NCI-H2227 (cell line): ENCODE measurements at regions not wholly inside any gene's neighbourhood (a gene's known extent, or its start where the extent isn't known, plus 50 kb on each side); places are given as distances from the start of the nearest gene placed in this dataset.

ENCODE experiments used
- DNase-seq: peaks from one replicate; lab custom pipeline; 2025; ENCODE audit not compliant: unreplicated experiment; lab: John Stamatoyannopoulos, UW

DNA sequence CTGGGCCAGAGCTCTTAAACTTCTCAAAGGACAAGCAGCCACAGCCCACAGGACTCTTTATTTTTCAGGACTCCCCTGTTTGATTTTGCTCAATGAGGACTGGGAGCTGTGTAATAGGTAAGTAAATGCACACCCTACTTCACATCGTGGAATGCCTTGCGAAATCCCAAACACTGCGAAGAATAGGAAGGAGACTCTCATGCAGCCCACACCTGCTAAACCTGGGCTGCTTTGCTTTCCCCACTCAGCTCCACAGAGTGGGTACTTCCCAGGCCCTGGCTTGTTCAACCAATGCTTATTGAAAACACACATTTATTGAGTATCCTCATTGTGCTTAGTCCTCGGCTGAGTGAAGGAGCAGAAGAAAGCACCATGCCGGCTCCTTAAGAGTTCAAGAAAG, 103.3 kb upstream of the FSTL4 start:
- DNase-seq, result no peak

DNA sequence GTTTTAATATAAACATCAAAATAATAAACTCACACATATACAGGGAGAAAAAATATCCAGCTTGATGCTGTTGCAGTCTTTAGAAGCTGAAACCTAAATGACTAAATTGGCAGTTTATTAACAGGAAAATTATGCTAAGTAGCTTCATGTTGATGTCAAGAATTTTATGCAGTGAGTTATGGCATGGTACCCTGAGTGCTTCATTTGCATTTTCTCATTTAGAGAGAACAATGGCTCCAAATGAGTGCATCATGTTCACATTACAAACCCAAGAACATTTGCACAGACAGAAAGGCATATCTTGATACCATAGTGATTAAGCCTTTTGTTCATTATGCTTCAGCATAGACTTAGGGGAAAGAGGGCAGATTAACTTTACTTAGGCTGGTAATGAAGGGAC, 102.9 kb upstream of the FSTL4 start:
- no peak for DNase-seq

DNA sequence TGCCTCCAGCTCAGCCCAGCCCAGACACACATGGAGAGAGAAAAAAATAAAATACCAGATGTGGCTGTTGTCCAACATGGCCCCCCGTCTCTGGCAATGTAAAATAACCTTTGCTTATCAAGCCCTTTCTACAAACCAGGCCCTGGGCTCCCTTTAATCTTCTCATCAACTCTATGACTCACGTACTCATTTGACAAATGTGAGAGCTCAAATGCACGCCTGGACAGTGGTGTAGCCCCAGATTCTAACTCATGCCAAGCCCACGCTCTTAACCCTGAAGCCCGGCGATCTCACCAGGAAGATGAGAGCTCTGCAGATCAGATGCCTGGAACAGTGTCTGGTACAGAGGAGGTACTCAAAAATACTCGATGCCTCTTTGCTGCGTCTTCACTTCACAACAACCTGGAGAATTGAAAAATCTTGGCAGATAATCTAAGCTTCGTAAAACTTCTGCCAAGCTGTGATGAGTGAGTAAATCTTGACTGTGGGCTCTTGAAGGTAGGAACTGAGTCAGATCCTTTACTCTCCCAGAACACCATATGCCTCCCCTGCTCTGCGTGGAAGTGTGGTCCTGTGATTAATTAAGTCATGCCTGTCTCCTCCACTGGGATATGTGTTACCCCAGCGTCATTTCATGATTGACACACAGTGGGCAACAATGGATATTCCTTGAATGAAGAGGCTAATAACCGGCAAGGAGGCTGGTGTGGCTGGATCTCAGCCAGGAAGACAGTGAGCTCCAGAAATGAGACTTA, 102.0 kb upstream of the FSTL4 start:
- no peak for DNase-seq

DNA sequence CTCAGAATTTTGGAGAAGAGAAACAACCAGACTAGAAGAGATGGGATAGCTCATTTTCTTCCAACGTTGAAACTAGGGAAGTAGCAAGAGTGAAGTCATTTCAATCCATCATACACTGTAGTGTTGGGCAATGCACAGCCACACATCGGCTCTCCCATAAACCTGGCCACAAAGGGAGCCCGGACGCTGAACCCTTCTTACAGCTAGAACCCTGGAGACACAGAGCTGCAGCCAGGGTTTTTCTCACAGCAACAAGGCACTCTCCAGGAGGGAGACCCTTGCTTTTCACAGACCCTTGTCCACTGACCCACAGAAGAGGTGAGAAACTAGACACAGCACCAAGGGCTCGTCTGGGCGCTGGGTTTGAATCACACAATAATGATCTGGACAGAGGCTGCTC, 101.4 kb upstream of the FSTL4 start:
- DNase-seq, result no peak

DNA sequence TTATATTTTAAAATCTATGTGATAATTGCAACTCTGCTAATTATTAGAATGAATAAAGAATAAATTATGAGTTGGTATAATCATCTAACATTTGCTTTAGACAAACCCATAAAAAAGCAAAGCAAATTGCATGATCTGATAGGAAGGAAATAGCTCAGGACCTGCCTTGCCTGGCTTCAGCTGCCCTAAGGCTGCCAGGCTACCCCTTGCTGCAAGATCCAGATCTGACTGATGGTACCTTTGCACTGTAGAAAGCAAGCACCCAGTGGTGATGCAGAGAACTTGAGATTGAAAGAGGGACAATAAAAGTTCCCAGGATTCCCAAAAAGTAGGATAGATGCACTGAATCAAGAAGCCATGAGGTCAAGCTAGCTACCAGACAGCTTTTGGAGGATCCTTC, 100.9 kb upstream of the FSTL4 start:
- DNase-seq, result no peak

DNA sequence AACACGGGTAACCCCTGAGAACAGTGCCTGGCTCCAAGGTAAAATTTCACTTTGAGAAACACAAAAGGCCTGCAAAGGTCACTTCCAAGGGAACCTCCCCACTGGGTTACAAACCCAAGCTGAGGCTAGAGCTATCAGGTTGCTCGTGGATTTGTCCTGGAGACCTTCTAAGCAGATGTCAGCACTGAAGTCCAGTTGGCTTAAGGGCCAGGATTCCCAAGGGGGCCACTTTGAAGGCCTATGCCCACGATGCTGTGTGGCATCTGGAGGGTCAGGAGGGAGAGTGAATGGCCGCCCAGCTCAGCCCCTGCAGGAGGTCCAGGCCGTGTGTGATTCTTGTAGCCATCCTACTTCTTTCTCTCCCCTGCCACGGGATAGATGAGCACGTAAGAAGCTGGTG, 100.2 kb upstream of the FSTL4 start:
- DNase-seq, result no peak

DNA sequence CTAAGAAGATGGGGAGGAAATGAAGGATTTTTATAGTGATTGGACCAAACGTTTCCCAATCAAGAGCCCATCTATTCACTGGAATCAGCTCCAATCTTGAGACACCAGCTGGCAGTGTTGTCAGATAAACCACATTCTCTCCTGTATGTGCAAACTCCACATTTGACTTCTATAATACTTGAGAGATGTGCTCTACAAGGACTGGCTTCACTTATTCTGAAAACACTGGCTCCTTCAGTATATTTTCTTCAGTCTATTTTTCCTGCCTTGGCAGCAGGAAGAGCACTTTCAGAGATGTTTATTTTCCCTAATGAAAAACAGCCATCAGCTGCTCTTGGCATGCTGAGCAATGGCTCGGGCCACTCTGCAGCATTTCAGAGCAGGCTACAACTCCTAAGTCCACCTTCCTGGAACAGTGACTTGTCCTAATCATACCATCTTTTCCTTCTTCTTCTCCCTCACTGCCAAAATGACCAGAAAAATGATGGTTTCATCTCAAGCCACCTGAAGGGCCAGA, 96.9 kb upstream of the FSTL4 start:
- DNase-seq, result no peak

DNA sequence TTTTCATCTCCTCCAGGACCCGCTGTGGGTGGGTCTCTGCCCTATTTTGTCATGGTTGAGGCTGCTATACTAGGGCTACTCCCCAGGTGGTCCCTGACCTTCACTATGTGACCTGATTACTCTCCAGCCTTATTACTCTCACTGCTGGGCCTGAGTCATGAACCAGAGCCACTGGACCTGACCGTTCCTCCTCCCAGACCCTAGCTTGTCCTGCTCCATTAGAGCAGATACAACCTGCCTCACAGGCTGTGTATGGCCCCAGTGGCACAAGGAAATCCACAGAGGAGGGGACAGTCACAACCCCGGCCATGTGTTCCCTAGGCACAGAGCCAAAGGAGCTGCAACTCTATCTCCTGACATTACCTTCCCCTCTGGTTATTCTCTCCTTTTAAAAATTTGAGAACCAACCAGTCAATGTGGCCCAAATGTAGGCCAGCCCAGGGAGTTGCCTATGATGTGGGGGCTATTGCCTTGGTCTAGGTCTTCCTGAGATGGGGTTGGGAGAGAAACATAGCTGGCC, 96.0 kb upstream of the FSTL4 start:
- DNase-seq, result no peak

DNA sequence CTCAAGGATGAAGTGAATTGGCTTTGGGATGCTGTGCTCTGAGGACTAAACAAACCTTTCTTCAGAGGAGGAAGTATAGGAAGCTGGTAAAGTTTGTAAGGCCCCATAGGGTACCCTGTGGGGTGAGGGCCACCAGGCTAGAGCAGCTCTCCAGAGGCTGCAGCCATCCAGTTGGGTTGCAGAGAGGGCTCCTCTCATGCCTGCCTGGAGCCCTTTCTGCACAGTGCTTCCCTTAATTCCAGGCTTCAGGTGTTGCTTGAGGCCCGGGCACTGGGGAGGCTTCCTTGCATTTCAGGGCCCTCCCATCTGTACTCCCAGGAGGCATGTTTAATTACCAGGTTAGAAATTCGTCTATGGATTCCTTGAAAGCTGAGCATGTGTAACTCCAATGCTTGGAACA, 95.3 kb upstream of the FSTL4 start:
- no peak for DNase-seq

DNA sequence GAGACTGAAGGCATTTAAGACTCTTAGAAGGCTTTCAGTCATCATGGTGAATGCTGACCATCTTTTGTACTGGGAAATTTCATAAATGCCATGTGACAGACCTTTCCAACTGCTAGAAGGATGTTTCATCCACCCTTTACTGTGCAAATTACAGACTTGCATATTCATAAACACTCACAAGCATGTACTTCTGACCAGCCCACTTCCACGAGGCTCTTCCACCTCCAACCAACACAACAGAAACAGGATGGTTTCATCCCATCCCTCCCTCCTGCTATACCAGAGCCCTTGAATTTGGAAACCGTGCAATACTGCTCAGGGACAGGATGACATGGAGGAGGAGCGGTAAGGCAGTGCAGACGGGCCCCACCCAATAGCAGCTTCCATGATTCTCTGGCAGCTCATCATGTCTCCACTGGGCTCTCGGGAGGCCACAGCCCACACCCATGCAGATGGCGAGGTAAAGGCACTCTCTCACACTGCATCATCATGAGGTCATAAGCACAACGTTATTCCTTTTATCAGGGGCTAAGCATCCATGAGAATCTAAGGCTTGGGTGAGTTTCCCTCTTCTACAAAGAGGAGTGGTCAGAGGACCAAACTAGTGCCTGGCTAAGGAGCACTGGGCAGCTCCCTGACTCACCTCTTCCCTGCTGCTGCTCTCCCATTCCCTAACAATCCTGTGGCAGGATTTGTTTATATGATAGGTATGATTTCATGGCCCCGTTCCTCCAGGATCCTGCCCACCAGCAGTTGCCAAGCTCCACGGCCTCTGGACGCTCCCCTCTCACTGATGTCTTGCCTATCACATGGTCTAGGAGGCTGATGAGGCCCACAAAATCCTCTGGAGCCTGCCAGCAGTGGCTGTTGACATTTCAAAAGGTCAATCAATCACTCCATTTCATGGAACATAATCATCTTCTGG, 94.4 kb upstream of the FSTL4 start:
- no peak for DNase-seq

DNA sequence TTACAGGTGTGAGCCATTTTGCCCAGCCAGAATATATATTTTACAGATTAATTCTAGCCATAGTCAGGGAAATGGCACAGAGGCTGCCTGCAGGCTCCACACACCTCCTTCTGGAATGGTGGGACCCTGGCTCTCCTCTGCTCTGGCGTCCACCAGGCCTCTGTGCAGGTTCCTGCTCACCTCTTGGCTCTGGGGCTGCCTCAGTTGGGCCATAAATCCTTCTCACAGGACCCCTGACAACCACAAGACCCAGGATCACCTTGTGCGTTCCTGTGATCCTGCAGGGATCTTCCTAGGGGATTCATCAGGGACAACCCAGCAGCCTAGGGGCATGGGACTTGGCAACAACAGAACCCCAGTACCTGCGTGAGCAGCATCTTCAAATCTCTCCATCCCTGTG, 93.0 kb upstream of the FSTL4 start:
- DNase-seq, result no peak

DNA sequence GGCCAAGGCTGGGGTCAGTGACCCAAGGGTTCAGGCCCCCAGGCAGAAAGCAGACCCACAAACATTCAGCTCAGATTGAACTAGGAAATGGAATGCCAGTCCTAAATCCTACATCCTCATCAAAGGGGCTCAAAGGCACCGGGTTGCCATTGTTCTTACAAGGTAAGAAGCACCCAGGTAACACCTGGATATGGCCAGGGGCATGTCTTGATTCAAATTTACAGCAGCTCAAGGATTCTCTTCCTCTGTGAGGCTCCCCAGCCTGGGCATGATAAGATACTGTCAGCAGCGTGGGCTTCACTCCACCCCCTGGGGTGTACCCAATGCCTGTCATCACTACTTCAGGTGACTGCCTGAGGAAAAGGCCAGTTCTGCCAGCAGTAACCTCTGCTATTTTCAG, 92.1 kb upstream of the FSTL4 start:
- no peak for DNase-seq

DNA sequence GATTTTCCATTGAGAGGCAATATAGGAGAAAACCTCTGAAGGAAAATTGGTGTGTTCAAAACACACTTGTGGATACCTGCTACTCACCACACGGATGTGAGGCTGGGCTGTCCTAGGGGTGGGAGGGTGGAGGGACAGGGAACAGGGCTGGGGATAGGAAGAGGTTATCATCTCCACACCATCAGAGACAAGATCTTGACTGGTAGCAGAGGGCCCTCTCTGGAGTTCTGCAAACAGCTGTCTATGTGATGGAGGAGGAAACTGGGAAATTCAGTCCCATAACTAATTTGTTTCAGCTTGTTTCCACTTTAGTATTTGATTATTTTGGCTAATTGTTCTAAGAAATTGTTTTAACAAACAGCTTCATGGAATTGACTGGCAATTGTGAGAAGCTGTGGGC, 91.6 kb upstream of the FSTL4 start:
- no peak for DNase-seq

DNA sequence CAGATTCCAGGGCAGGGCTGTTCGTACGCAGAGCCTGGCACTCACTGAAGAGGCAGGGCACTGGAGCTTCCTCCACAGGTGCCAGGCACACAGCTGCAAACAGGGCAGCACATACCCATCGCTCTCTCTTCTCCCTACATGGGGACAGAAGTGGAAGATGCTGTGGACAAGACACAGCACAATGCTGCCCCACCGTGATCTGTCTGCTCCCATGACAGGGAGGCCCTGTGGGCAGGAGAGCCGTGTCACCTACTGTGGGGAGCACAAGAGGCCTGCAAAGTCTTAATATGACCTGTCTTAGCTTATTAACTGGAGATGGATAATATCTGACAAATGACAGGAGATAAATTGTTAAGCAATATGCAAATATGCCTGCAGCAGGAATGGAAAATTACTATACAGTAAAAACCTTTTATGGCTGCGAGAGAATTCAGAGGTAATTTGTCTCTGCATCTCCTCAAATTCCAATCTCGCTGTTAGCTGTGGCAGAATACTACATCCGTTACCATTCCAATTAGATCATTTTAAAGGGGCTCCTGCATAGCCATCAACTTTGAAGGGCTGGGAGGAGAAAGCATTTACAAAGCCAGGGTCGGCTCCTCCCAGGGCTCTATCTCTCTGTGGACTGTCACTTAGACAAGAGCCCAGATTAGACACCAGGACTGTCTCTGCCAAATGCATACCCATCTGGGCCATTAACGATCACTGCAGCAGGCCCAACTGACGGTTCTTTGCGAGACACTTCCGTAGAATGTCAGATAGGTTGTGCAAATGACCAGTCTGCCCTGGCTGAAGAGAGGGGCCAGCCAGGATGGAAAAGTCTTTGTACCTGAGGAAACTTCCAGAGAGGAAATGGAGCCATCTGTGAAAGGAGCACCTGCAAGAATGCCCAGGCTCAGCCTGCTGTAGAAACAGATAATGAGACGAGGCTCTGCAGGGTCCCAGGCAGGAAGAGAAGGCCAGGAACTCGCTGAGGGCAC, 90.7 kb upstream of the FSTL4 start:
- no peak for DNase-seq

DNA sequence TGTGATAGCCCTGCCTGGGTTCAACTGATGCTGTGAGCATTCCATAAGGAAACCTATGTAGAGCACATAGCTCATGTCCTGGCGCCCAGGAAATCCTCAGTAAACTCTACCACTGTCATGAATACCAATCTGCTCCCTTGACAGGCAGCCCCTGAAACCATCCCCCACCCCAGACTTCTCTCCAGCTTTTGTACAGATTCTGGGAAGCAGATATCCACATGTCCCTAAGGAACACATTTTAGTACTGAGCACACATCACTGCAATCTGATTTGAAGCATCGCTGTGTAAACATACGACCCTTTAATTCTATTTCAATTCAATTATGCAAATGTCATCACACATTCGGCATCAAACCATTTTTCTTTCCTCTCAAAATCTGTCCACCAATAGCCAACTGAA, 89.5 kb upstream of the FSTL4 start:
- no peak for DNase-seq

DNA sequence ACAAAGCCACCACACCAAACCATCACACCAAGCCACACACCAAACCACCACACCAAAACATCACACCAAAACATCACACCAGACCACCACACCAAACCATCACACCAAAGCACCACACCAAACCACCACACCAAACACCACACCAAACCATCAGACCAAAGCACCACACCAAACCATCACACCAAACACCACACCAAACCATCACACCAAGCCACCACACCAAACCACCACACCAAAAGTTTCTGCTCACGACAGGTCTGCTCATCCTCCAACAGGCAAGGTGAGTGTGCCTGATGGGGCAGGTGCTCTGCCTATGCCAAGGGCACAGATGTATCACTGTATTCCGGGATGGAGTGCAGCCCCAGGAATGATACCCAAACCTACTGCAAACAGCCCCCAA, 87.9 kb upstream of the FSTL4 start:
- no peak for DNase-seq

DNA sequence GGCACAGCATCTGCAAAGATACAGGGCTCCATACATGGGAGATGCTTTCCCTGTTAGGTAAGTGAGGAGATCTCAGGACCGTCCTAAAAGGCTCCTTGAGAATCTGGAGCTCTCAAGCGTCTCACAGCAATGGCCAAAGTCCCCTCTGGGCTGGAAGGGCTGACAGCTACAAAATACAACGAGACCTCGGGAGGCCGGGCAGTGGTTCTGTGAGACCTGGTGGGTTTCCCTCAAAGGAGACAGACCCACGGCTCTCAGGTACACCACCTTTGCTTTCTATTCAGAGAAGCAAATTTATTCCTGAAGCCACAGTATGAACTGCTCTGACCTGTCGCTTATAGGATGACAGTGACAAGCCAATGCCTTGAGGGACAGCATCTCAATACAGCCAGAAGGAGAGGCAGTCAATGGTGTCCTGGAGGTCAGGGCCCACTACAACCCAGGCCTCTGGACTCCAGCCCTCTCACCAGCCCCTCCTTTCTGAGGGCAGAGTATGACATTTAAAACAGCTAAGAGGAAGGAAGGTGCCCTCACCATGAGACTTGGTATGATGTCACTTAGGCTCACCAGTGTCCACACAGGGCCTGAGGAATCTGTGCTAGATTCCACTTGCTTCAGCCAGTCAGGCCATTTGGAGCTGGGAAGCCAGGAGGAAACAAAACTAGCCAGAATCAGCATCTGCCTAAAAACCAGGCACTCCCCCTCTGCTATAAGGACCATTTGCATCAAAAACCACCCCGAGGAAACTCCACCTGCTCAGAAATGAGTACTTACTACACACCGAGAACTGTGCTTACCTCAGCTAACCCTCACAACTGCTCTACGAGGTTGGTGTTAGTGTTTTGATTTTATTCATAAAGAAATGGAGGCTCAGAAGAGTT, 86.5 kb upstream of the FSTL4 start:
- no peak for DNase-seq

DNA sequence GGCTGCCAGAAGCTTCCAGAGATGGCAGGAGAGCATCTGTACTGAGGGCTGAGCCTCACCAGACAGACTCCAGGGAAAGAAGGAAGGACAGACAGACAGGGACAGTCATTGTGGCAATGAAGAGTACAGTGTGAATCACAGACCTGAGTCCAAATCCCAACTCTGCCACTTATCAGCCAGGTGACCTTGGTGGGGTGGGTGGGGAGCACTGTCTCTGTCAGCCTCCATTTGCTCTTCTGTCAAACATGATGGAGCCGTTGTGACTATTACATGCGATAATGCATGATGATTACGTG, 85.9 kb upstream of the FSTL4 start:
- DNase-seq, result no peak

DNA sequence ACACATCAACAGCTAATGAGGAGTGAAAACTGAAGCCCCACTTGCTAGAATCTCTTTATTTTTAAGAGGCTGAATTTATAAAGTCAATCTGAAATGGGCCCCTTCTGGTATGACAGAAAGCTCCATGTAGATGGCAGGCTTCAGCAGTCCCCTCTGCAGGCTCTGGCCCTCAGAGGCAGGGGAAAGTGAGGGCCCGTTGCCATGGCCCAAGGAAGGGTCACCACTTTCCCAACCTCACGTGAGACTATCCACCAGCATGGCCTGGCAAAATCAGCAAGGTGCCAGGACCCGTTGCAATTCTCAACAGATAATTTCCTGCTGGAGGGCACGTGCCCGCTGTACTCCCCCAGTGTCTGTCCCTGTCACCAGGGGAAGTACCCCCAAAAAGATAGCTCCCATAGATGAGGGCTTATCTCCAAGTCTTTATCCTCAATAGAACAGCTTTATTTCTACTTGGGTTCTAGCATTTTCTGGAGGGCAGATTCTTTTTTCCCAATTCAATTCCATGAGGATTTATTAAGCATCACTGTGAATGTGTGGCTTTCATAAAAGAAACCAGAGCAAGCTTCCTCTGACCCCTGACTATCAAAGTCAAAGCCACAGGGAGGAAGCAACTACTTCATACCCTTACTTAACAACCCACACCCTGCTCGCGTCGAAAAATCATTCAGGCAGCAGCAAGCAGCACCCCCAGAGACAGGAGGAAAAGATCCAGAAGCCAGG, 85.4 kb upstream of the FSTL4 start:
- DNase-seq, result no peak
